SU-DHL-6 (cell line): ENCODE measurements at regions not wholly inside any gene's neighbourhood (a gene's known extent, or its start where the extent isn't known, plus 50 kb on each side); places are given as distances from the start of the nearest gene placed in this dataset.

Experiments used
- H2AFZ ChIP-seq: fragments of 200-600 bp; sonication (generic); 2 replicates; pipeline ENCODE4 v1.6.1; 2014; ENCODE audit warnings: low read depth, mild to moderate bottlenecking, moderate library complexity, mixed read lengths, antibody characterized with exemption, low read length; ENCODE audit not compliant: severe bottlenecking
- H3F3A ChIP-seq: fragments of 200-600 bp; shearing (Covaris generic); 2 replicates; pipeline ENCODE4 v1.6.0; 2016; ENCODE audit warnings: antibody characterized with exemption, mild to moderate bottlenecking; ENCODE audit not compliant: insufficient read depth
- H3K27ac ChIP-seq: fragments of 200-600 bp; sonication (generic); 2 replicates; pipeline ENCODE4 v1.5.1; 2016; ENCODE audit warnings: low read depth, mild to moderate bottlenecking, low read length, moderate library complexity, mixed read lengths
- H3K27me3 ChIP-seq: fragments of 200-600 bp; sonication (generic), shearing (Covaris generic); 2 replicates; pipeline ENCODE4 v1.6.0; 2014; ENCODE audit warnings: mild to moderate bottlenecking, low read length
- H3K36me3 ChIP-seq: fragments of 200-600 bp; sonication (generic); 2 replicates; pipeline ENCODE4 v1.6.1; 2014; ENCODE audit warnings: mild to moderate bottlenecking, low read length, mixed read lengths
- H3K4me2 ChIP-seq: fragments of 300-600, 200-600 bp; shearing (Covaris generic), sonication (generic); 2 replicates; pipeline ENCODE4 v1.6.0; 2014; ENCODE audit warnings: low read length, low read depth, mild to moderate bottlenecking; ENCODE audit not compliant: poor library complexity, severe bottlenecking
- H3K4me3 ChIP-seq: fragments of 200-600 bp; sonication (generic); 2 replicates; pipeline ENCODE4 v1.5.1; 2014; ENCODE audit warnings: antibody characterized with exemption, low read length, mild to moderate bottlenecking, mixed read lengths; ENCODE audit not compliant: insufficient read depth, poor library complexity, severe bottlenecking
- H3K79me2 ChIP-seq: fragments of 200-600 bp; sonication (generic); 2 replicates; pipeline ENCODE4 v1.6.1; 2014; ENCODE audit warnings: mild to moderate bottlenecking, low read length, moderate library complexity; ENCODE audit not compliant: insufficient read depth
- H3K9ac ChIP-seq: fragments of 200-600 bp; sonication (generic); 2 replicates; pipeline ENCODE4 v1.7.0; 2014; ENCODE audit warnings: mild to moderate bottlenecking, low read length
- H3K9me2 ChIP-seq: fragments of 200-600 bp; sonication (generic); replicated peaks from 2 replicates; pipeline ENCODE4 v1.6.1; 2014; ENCODE audit warnings: low read length; ENCODE audit not compliant: insufficient read depth
- H3K9me3 ChIP-seq: fragments of 200-600 bp; sonication (generic); 2 replicates; pipeline ENCODE4 v1.6.1; 2014; ENCODE audit warnings: low read length, mixed read lengths; ENCODE audit not compliant: insufficient read depth
- H4K20me1 ChIP-seq: fragments of 200-600 bp; sonication (generic); 2 replicates; pipeline ENCODE4 v1.6.1; 2014; ENCODE audit warnings: low read depth, mild to moderate bottlenecking, antibody characterized with exemption, low read length, moderate library complexity, mixed read lengths
- EZH2phosphoT487 ChIP-seq: fragments of 200-600 bp; sonication (generic), shearing (Covaris generic); conservative IDR thresholded peaks from 2 replicates; pipeline ENCODE4 v1.6.1; 2018; ENCODE audit warnings: mild to moderate bottlenecking, antibody characterized with exemption, low read length, moderate library complexity, mixed read lengths
- TF ChIP-seq, protein P1 (sequence below): fragments of 200-600 bp; sonication (generic); IDR thresholded peaks from one replicate; pipeline ENCODE4 v1.5.1; 2017; ENCODE audit warnings: antibody characterized with exemption, mild to moderate bottlenecking, low read length, moderate library complexity; ENCODE audit not compliant: insufficient read depth, poor library complexity, severe bottlenecking

DNA sequence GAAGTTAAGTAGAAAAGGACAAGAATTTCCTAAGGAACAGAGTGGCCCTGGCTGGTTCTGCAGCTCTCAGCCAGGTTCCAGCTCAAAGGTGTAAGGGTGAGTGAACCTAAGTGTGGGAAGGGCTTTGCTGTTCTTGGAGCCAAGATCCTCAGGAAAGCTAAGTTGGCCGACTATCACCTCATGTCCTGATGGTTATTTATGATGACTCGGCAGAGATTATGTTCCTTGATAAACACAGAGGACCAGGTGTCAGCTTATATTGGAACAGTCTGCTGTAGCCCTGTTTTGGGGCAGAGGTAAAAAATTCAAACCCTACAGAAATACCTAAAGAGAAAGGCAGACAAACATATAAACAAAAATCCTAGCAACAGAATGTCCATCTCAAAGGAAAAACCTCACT is 128.5 kb downstream of the TBX3 start:
- Histone ChIP-seq H3K79me2 (no peaks in the 10 kb centered on the region), H2AFZ (no peak overlapping the region), H3K27ac (no peak overlapping the region), H3K4me2 (no peak overlapping the region), H3K9me3 (no peaks in the 10 kb centered on the region), H3K9me2 (no peaks in the 10 kb centered on the region; the same call in 1 of the 2 replicates), H3K36me3 (no peaks in the 10 kb centered on the region), H3K27me3 (no peaks in the 10 kb centered on the region), H3F3A (no peaks in the 10 kb centered on the region), H4K20me1 (no peaks in the 10 kb centered on the region), H3K9ac (no peak overlapping the region), H3K4me3 (no peak overlapping the region)
- no peak for TF ChIP-seq EZH2phosphoT487
- TF ChIP-seq, protein P1, sequence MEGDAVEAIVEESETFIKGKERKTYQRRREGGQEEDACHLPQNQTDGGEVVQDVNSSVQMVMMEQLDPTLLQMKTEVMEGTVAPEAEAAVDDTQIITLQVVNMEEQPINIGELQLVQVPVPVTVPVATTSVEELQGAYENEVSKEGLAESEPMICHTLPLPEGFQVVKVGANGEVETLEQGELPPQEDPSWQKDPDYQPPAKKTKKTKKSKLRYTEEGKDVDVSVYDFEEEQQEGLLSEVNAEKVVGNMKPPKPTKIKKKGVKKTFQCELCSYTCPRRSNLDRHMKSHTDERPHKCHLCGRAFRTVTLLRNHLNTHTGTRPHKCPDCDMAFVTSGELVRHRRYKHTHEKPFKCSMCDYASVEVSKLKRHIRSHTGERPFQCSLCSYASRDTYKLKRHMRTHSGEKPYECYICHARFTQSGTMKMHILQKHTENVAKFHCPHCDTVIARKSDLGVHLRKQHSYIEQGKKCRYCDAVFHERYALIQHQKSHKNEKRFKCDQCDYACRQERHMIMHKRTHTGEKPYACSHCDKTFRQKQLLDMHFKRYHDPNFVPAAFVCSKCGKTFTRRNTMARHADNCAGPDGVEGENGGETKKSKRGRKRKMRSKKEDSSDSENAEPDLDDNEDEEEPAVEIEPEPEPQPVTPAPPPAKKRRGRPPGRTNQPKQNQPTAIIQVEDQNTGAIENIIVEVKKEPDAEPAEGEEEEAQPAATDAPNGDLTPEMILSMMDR, result no peak

DNA sequence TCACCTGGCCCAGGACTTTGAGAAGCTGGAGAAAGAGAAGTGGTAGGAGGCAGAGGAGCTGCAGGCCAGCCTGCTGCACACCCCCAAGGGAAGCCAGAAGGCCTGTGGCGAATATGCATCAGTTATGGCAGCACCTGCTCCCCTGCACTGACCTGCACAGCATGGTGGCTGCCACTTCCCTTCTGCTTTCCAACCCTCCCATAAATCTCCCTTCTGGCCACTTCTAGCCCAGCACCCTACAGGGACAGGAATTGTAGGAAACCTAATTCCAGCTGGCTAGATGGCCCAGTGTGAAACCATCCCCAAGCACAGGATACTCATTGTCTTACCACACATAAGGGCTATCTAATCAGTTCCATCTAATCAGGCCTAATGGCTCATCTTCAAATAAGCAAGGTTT is 136.3 kb downstream of the TBX3 start:
- H3K36me3 ChIP-seq, result no peaks in the 10 kb centered on the region
- H2AFZ ChIP-seq, result no peak overlapping the region
- H3K79me2 ChIP-seq, result no peaks in the 10 kb centered on the region
- H3K9me3 ChIP-seq, result no peaks in the 10 kb centered on the region
- H4K20me1 ChIP-seq, result no peaks in the 10 kb centered on the region
- no peaks in the 10 kb centered on the region for H3K9me2 ChIP-seq
- no peaks in the 10 kb centered on the region for H3K27me3 ChIP-seq
- no peak overlapping the region for H3K9ac ChIP-seq
- no peak overlapping the region for H3K4me3 ChIP-seq
- no peak overlapping the region for H3K27ac ChIP-seq
- TF ChIP-seq EZH2phosphoT487, result no peak
- TF ChIP-seq, protein P1, result no peak
- H3F3A ChIP-seq, result no peaks in the 10 kb centered on the region
- no peak overlapping the region for H3K4me2 ChIP-seq

DNA sequence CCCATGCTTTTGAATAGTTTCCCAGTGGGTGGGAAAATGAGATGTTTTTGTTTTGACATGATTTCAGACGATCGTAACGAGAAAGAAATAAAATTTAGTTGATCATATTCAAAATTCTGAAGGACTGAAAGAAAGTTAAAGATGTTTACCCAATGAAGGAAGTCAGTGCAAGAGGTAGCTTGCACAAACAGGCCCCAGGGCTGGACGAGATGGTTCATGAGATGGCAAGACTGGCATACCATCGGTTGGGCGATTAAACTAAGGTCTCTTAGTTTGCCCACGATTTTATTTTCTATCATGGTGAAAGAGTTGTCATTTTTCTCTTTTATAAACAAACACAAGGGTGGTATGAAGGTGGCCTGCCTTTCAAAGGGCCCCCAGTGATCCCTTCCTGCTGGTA is 124.5 kb upstream of the TBX5 start:
- Histone ChIP-seq H3K4me3 (no peak overlapping the region), H3K4me2 (no peak overlapping the region), H3F3A (no peaks in the 10 kb centered on the region), H3K27ac (no peak overlapping the region), H3K79me2 (no peaks in the 10 kb centered on the region), H2AFZ (no peak overlapping the region), H3K36me3 (no peaks in the 10 kb centered on the region), H3K9me2 (no peaks in the 10 kb centered on the region), H3K9me3 (no peaks in the 10 kb centered on the region), H3K27me3 (no peaks in the 10 kb centered on the region), H3K9ac (no peak overlapping the region), H4K20me1 (no peaks in the 10 kb centered on the region)
- TF ChIP-seq, protein P1, result no peak
- no peak for TF ChIP-seq EZH2phosphoT487

DNA sequence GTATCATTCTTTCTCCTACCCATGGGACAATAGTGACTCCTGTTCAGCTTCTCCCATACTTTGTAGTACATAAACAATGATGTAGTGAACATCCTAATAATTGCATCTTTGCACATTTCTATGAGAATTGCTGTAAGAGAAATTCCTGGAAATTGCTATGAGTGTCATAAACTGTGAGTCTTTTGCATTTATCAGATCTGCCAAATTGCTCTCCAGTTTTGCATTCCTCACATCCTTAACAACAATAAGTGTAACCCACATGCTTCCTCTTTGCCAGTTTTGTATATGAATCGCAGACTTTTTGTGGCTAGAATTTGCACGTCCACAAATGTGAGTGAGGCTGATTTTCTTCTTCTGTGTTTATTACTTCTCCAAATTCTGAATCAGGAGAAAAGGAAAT is 124.0 kb upstream of the TBX5 start:
- H3K4me2 ChIP-seq, result no peak overlapping the region

More for the DNA sequence above, 124.0 kb upstream of the TBX5 start:
- H4K20me1 ChIP-seq, result no peaks in the 10 kb centered on the region
- H3K9me3 ChIP-seq, result no peaks in the 10 kb centered on the region
- H2AFZ ChIP-seq, result no peak overlapping the region
- no peaks in the 10 kb centered on the region for H3K9me2 ChIP-seq
- no peaks in the 10 kb centered on the region for H3K27me3 ChIP-seq
- H3K79me2 ChIP-seq, result no peaks in the 10 kb centered on the region
- TF ChIP-seq, protein P1, result no peak
- no peak for TF ChIP-seq EZH2phosphoT487
- no peaks in the 10 kb centered on the region for H3K36me3 ChIP-seq
- H3K27ac ChIP-seq, result no peak overlapping the region
- no peak overlapping the region for H3K4me3 ChIP-seq
- H3F3A ChIP-seq, result no peaks in the 10 kb centered on the region
- H3K9ac ChIP-seq, result no peak overlapping the region
